Gastroesophageal sphincter (tissue), 4 donors: ENCODE measurements at regions not wholly inside any gene's neighbourhood (a gene's known extent, or its start where the extent isn't known, plus 50 kb on each side); places are given as distances from the start of the nearest gene placed in this dataset.
"Not testable (repeated sequence)": the region's sequence is repeated elsewhere in the genome, so short reads cannot be mapped to it uniquely, and the experiment has no call there.

ENCODE experiments used
- ATAC-seq: fragments of 150-250 bp; one replicate; pipeline ENCODE4 v1.9.1; 2016; ENCODE audit warnings: mild to moderate bottlenecking, moderate library complexity
- H3K27ac ChIP-seq, 4 donors: fragments of 200-600 bp; sonication (generic) in 3 of 4; 1 replicate in 3 of 4; 2 replicates in 1 of 4; pipeline ENCODE4 v1.5.1; 2016 to 2019
- H3K27me3 ChIP-seq: fragments of 200-600 bp; sonication (generic); one replicate; pipeline ENCODE4 v1.5.1; 2019
- H3K36me3 ChIP-seq, 2 donors: fragments of 200-600 bp; sonication (generic); one replicate each; pipeline ENCODE4 v1.5.1; 2019; ENCODE audit warnings: control low read depth in 1 of 2
- H3K4me1 ChIP-seq, 3 donors: fragments of 200-600 bp; sonication (generic); 1 replicate in 2 of 3; 2 replicates in 1 of 3; pipeline ENCODE4 v1.5.1; 2016 to 2019; ENCODE audit warnings: control low read depth in 2 of 3
- H3K4me3 ChIP-seq, 2 donors: fragments of 200-600 bp; sonication (generic); one replicate each; pipeline ENCODE4 v1.5.1; 2019; ENCODE audit warnings: mild to moderate bottlenecking in 1 of 2, moderate library complexity in 1 of 2
- H3K9me3 ChIP-seq, 3 donors: fragments of 200-600 bp; sonication (generic); one replicate each; pipeline ENCODE4 v1.5.1; 2017 to 2019; ENCODE audit warnings: control low read depth in 2 of 3
- EP300 ChIP-seq: sonication (generic); formaldehyde crosslinking; IDR thresholded peaks from one replicate; pipeline ENCODE4 v1.6.1; 2017; ENCODE audit warnings: antibody characterized with exemption, mild to moderate bottlenecking
- POLR2A ChIP-seq, 2 donors: fragments of 450-650 bp; IDR thresholded peaks; one replicate each; pipeline ENCODE4 v1.6.1; 2017; ENCODE audit warnings: antibody characterized with exemption in 2 of 2, mild to moderate bottlenecking in 2 of 2, moderate library complexity in 1 of 2
- POLR2AphosphoS5 ChIP-seq: sonication (generic); formaldehyde crosslinking; IDR thresholded peaks from one replicate; pipeline ENCODE4 v1.6.1; 2017; ENCODE audit warnings: antibody characterized with exemption
- WGBS, 2 donors: methylation state at CpG; one replicate each; pipeline ENCODE4 v1.1.5; 2018; ENCODE audit warnings: low coverage in 1 of 2; 5-methylcytosine and 5-hydroxymethylcytosine counted together
- TF ChIP-seq, protein P1 (sequence below), 4 experiments: fragments of 200-600 bp in 2 of 4; fragments of 450-650 bp in 2 of 4; sonication (generic) in 1 of 4; IDR thresholded peaks; one replicate each; pipeline ENCODE4 v1.5.1; 2017 to 2019; ENCODE audit warnings: antibody characterized with exemption in 4 of 4, mild to moderate bottlenecking in 2 of 4, moderate library complexity in 2 of 4

DNA sequence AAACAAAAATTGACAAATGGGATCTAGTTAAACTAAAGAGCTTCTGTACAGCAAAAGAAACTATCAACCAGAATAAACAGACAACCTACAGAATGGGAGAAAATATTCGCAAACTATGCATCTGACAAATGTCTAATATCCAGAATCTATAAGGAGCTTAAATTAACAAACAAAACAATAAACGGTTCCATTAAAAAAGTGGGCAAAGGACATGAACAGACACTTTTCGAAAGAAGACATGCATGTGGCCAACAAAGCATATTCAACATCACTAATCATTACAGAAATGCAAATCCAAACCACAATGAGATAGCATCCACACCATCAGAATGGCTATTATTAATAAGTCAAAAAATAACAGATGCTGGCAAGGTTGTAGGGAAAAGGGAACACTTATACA is 50.5 kb upstream of the MED13L start:
- not testable (repeated sequence) for ATAC-seq, H3K36me3 ChIP-seq, H3K27me3 ChIP-seq, H3K4me3 ChIP-seq, H3K27ac ChIP-seq, H3K9me3 ChIP-seq
- H3K4me1 ChIP-seq = peaks cover 0 to 14% (median 0%) of the 10 kb centered on the region in 3 donors
- WGBS, 2 donors = 87 to 91% methylated on average over 3 of the region's 3 CpGs

DNA sequence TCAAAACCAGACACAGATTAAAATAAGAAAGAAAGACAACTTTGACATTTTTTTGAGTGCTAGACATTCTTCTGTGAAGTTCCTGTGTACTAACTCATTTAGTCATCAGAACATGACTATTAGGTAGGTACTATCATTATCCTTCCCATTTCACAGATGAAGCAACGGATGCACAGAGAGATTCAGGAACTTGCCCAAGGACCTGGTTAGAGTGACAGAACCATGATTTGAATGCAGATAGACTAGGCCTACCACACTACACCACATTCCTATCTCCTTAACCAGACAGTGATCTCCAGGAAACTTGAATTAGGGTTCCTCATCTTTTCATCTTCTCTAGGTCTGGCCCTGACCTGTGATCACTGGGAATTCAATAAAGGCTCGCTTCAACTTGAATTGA is 54.4 kb upstream of the MED13L start:
- Histone ChIP-seq H3K27me3 (no peaks in the 10 kb centered on the region), H3K36me3 (no peaks in the 10 kb centered on the region), H3K27ac (no peak overlapping the region), H3K9me3 (no peaks in the 10 kb centered on the region), H3K4me3 (no peak overlapping the region), H3K4me1 (peaks cover 0 to 13% (median 0%) of the 10 kb centered on the region in 3 donors)
- TF ChIP-seq, protein P1, sequence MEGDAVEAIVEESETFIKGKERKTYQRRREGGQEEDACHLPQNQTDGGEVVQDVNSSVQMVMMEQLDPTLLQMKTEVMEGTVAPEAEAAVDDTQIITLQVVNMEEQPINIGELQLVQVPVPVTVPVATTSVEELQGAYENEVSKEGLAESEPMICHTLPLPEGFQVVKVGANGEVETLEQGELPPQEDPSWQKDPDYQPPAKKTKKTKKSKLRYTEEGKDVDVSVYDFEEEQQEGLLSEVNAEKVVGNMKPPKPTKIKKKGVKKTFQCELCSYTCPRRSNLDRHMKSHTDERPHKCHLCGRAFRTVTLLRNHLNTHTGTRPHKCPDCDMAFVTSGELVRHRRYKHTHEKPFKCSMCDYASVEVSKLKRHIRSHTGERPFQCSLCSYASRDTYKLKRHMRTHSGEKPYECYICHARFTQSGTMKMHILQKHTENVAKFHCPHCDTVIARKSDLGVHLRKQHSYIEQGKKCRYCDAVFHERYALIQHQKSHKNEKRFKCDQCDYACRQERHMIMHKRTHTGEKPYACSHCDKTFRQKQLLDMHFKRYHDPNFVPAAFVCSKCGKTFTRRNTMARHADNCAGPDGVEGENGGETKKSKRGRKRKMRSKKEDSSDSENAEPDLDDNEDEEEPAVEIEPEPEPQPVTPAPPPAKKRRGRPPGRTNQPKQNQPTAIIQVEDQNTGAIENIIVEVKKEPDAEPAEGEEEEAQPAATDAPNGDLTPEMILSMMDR (IDR thresholded peaks at IDR 0.05) = no peak
- TF ChIP-seq POLR2A (IDR thresholded peaks at IDR 0.05) = no peak
- no peak for TF ChIP-seq POLR2AphosphoS5
- no peak for TF ChIP-seq EP300
- no peak for ATAC-seq
- 88 to 97% methylated on average over 2 of the region's 2 CpGs for WGBS, 2 donors

DNA sequence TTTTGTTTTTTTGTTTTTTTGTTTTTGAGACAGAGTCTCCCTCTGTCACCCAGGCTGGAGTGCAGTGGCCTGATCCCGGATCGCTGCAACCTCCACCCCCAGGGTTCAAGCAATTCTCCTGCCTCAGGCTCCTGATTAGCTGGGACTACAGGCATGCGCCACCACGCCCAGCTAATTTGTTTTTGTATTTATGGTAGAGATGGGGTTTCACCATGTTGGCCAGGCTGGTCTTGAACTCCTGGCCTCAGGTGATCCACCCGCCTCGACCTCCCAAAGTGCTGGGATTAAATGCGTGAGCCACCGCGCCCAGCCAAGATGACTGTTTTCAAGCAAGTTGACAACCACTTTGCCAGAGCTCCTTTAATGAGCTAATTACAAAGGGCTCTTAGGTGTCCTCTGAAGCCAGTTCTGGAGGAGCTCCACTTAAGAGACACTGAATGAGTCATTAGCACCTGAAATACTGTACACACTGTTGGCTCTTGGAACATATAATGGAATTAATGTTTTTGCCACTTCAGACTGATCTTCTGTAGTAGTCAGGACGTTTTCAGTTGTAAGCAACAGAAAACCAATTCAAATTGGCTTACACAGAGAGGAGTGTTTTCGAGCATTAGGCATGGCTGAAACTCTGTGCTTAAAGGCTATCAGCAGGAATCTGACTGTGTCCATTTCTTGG is 55.4 kb upstream of the MED13L start:
- no peak overlapping the region for H3K4me3 ChIP-seq
- no peaks in the 10 kb centered on the region for H3K9me3 ChIP-seq
- TF ChIP-seq EP300 = no peak
- no peak for TF ChIP-seq POLR2A (IDR thresholded peaks at IDR 0.05)
- no peak for TF ChIP-seq POLR2AphosphoS5
- TF ChIP-seq, protein P1 (IDR thresholded peaks at IDR 0.05) = no peak
- no peaks in the 10 kb centered on the region for H3K27me3 ChIP-seq
- peak overlapping the region in 1 of 4 donors; percentile 66 for H3K27ac ChIP-seq
- no peak for ATAC-seq
- peaks cover 0 to 13% (median 0%) of the 10 kb centered on the region in 3 donors for H3K4me1 ChIP-seq
- no peaks in the 10 kb centered on the region for H3K36me3 ChIP-seq
- WGBS, 2 donors = 28 to 74% methylated on average over 3 to 6 of the region's 11 CpGs

DNA sequence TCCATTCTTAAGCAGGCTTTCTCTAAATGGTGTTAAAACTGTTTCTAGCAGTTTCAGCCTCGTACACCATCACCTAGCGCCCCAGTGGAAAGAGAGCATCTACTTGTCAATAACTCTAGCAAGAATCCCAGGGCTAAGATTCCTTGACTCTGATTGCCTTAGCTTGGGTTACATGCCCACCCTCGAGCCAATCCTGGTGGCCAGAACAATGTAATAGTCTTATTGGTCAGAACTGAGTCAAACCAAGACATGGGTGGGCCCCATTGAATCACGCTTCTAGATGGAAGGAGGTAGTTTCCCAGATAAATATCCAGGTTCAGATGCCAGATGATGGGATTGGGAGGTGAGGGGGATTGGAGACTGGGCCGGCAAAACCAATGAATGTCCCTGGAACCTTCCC is 55.9 kb upstream of the MED13L start:
- Histone ChIP-seq H3K9me3 (no peaks in the 10 kb centered on the region), H3K27me3 (no peaks in the 10 kb centered on the region), H3K4me1 (peaks cover 0 to 13% (median 0%) of the 10 kb centered on the region in 3 donors), H3K27ac (peak overlapping the region in 1 of 4 donors; percentile 66), H3K36me3 (no peaks in the 10 kb centered on the region), H3K4me3 (no peak overlapping the region)
- TF ChIP-seq POLR2A (IDR thresholded peaks at IDR 0.05) (no peak), POLR2AphosphoS5 (no peak), EP300 (no peak)
- TF ChIP-seq, protein P1 (IDR thresholded peaks at IDR 0.05) = no peak
- no peak for ATAC-seq
- 73 to 86% methylated on average over 3 to 5 of the region's 5 CpGs for WGBS, 2 donors

DNA sequence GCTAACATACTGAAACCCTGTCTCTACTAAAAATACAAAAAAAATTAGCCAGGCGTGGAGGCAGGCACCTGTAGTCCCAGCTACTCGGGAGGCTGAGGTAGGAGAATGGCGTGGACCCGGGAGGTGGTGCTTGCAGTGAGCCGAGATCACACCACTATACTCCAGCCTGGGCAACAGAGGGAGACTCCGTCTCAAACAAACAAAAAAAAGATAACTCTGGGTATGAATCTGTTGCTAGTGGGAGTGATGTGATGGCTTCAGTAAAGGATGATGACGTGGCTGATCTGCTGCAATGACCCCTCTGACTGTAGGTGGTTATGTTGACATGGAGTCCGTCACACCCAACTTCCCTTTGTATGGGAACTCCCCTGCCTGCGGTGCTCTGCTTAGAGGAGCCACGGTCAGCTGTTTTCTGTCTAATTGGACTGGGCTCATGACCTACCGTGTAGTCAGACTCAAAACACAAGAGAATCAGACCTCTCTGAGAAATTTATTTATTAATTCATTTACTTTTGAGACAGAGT is 59.1 kb upstream of the MED13L start:
- no peak overlapping the region for H3K4me3 ChIP-seq
- H3K27me3 ChIP-seq = no peaks in the 10 kb centered on the region
- no peaks in the 10 kb centered on the region for H3K36me3 ChIP-seq
- peaks cover 0 to 13% (median 0%) of the 10 kb centered on the region in 3 donors for H3K4me1 ChIP-seq
- H3K9me3 ChIP-seq = no peaks in the 10 kb centered on the region
- no peak for ATAC-seq
- WGBS, 2 donors = 64 to 81% methylated on average over 2 to 8 of the region's 11 CpGs
- no peak overlapping the region for H3K27ac ChIP-seq
- no peak for TF ChIP-seq EP300
- TF ChIP-seq, protein P1 (IDR thresholded peaks at IDR 0.05) = no peak
- no peak for TF ChIP-seq POLR2AphosphoS5
- no peak for TF ChIP-seq POLR2A (IDR thresholded peaks at IDR 0.05)
